Brain microvascular endothelial cell (primary cell): ENCODE measurements at regions not wholly inside any gene's neighbourhood (a gene's known extent, or its start where the extent isn't known, plus 50 kb on each side); places are given as distances from the start of the nearest gene placed in this dataset.

ENCODE experiments used
- DNase-seq: peaks from one replicate; pipeline ENCODE4 v3.0.0-alpha.2; 2020
- H3K27ac ChIP-seq: fragments of 250-450 bp; sonication (Bioruptor Pico); 2 replicates; pipeline ENCODE4 v1.5.1; 2020; ENCODE audit warnings: mild to moderate bottlenecking, moderate library complexity
- H3K27me3 ChIP-seq: fragments of 250-450 bp; sonication (Bioruptor Pico); replicated peaks from 2 replicates; pipeline ENCODE4 v1.5.1; 2020; ENCODE audit warnings: mild to moderate bottlenecking
- H3K36me3 ChIP-seq: fragments of 250-450 bp; sonication (Bioruptor Pico); replicated peaks from 2 replicates; pipeline ENCODE4 v1.5.1; 2020; ENCODE audit warnings: mild to moderate bottlenecking
- H3K4me3 ChIP-seq: 2 replicates; pipeline ENCODE4 v1.5.1; 2011; ENCODE audit warnings: low read depth, mild to moderate bottlenecking, control low read depth, low read length, moderate library complexity
- in situ Hi-C: cut with HindIII; loops from 2 replicates; pipeline ENCODE4 v1.10.0; 2017; ENCODE audit warnings: low sequenced_read_pairs, low pct_ligation_motif_present
- TF ChIP-seq, protein P1 (sequence below): IDR thresholded peaks from 2 replicates; pipeline ENCODE4 v1.5.1; 2011; ENCODE audit warnings: low read depth, mild to moderate bottlenecking, moderate library complexity, low read length, control low read depth, inconsistent platforms; ENCODE audit errors: missing control alignments

GRCh38 chr2:2580341-2580740 is 249.3 kb upstream of the MYT1L start:
- Histone ChIP-seq H3K27me3 (no peaks in the 10 kb centered on the region), H3K27ac (no peak overlapping the region), H3K36me3 (no peaks in the 10 kb centered on the region), H3K4me3 (no peak overlapping the region)
- in situ Hi-C loops: no loop called here
- DNase-seq: no peak
- TF ChIP-seq, protein P1, sequence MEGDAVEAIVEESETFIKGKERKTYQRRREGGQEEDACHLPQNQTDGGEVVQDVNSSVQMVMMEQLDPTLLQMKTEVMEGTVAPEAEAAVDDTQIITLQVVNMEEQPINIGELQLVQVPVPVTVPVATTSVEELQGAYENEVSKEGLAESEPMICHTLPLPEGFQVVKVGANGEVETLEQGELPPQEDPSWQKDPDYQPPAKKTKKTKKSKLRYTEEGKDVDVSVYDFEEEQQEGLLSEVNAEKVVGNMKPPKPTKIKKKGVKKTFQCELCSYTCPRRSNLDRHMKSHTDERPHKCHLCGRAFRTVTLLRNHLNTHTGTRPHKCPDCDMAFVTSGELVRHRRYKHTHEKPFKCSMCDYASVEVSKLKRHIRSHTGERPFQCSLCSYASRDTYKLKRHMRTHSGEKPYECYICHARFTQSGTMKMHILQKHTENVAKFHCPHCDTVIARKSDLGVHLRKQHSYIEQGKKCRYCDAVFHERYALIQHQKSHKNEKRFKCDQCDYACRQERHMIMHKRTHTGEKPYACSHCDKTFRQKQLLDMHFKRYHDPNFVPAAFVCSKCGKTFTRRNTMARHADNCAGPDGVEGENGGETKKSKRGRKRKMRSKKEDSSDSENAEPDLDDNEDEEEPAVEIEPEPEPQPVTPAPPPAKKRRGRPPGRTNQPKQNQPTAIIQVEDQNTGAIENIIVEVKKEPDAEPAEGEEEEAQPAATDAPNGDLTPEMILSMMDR: no peak

- Histone ChIP-seq H3K27me3 (no peaks in the 10 kb centered on the region), H3K27ac (no peak overlapping the region), H3K36me3 (no peaks in the 10 kb centered on the region), H3K4me3 (no peak overlapping the region)
- in situ Hi-C loops: no loop called here
- TF ChIP-seq, protein P1: no peak
- no peak for DNase-seq
Measured at GRCh38 chr2:2579814-2580213, 248.7 kb upstream of the MYT1L start.

DNA sequence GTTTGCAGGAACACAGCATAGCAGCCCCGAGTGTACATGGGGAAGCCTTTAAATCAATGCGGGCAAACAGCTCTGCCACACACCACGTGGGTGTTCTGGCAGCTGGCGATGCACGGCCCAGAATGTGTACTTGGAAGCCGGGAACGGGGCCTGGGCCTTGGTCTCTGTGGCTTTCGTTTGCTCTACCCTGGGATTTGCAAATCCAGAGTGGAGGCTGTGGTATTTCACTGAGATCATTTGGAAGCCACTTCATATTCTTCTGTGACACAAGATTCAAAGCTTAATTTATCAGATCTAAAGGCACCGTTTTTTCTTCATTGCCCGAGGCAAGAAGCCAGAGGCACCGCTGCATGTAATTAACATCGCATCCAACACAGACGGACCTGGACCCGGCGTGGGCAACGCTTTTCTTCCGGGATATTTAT is 246.3 kb upstream of the MYT1L start:
- Histone ChIP-seq H3K36me3 (no peaks in the 10 kb centered on the region), H3K27ac (no peak overlapping the region), H3K4me3 (no peak overlapping the region), H3K27me3 (no peaks in the 10 kb centered on the region)
- DNase-seq: no peak
- TF ChIP-seq, protein P1: no peak
- in situ Hi-C loops: no loop called here

GRCh38 chr2:2575870-2576386 is 244.9 kb upstream of the MYT1L start:
- TF ChIP-seq, protein P1: no peak
- no peak overlapping the region for H3K27ac ChIP-seq
- H3K36me3 ChIP-seq: no peaks in the 10 kb centered on the region
- H3K4me3 ChIP-seq: no peak overlapping the region
- no peaks in the 10 kb centered on the region for H3K27me3 ChIP-seq
- no peak for DNase-seq
- in situ Hi-C loops: no loop called here

DNA sequence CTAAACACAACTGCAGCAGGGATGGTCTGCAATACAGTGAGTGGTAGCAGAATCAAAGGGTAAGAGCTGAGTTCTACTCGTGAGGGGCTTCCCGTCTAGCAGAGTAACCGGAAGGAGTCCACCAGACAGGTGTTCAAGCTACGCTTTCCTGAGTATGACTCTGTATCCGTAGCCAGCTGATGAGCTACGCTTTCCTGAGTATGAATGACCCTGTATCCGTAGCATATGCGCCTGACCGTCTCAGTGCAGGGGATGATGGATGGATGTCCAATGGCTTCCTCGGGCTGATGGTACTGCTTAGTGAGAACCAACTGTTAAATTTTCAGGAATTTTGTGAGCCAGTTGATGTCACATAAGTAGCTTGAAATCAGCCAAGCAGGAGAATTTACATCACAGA is 244.1 kb upstream of the MYT1L start:
- TF ChIP-seq, protein P1: no peak
- H3K4me3 ChIP-seq: no peak overlapping the region
- no peak for DNase-seq
- no peaks in the 10 kb centered on the region for H3K27me3 ChIP-seq
- in situ Hi-C loops: no loop called here
- H3K27ac ChIP-seq: no peak overlapping the region
- H3K36me3 ChIP-seq: no peaks in the 10 kb centered on the region
